A549 (cell line): ENCODE measurements at regions not wholly inside any gene's neighbourhood (a gene's known extent, or its start where the extent isn't known, plus 50 kb on each side); places are given as distances from the start of the nearest gene placed in this dataset.

Experiments
- ESRRA ChIP-seq: fragments of 150-350 bp; IDR thresholded peaks from 2 replicates; pipeline ENCODE4 v1.6.1; 2014; ENCODE audit warnings: mild to moderate bottlenecking, low read length, borderline replicate concordance
- MAFK ChIP-seq: fragments of 450-650 bp; IDR thresholded peaks from 2 replicates; pipeline ENCODE4 v1.6.1; 2014; ENCODE audit not compliant: partially characterized antibody
- POLR2AphosphoS2 ChIP-seq: conservative IDR thresholded peaks from 2 replicates; pipeline ENCODE4 v1.6.1; 2012; ENCODE audit warnings: low read length, improper control_type of control experiment, inconsistent platforms
- USF2 ChIP-seq: fragments of 450-650 bp; IDR thresholded peaks from 2 replicates; pipeline ENCODE4 v1.6.1; 2014; ENCODE audit warnings: antibody characterized with exemption

DNA sequence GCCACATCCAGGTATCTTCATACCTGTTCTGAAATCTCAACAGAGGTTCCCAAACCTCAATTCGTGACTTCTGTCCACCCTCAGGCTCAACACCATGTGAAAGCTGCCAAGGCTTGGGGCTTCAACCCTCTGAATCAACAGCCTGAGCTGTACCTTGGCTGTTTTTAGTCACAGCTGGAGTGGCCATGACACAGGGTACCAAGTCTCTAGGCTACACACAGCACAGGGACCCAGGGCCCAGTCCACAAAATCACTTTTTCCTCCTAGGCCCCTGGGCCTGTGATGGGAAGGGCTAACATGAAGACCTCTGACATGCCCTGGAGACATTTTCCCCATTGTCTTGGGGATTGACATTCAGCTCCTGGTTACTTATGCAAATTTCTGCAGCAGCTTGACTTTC is 464.9 kb downstream of the ELAVL2 start:
- TF ChIP-seq ESRRA: no peak
- TF ChIP-seq USF2: no peak
- no peak for TF ChIP-seq POLR2AphosphoS2
- no peak for TF ChIP-seq MAFK
